ENCODE measurements at regions not wholly inside any gene's neighbourhood (a gene's known extent, or its start where the extent isn't known, plus 50 kb on each side); places are given as distances from the start of the nearest gene placed in this dataset.

GRCh38 chrX:69097451-69098236, 67.6 kb downstream of the PJA1 start:
- Histone ChIP-seq H3K4me1 (ENCODE audit: control insufficient read depth, insufficient read depth, low read length, poor library complexity, severe bottlenecking) (no peaks in the 10 kb centered on the region), H3K4me3 (ENCODE audit: insufficient read depth, low read depth, low read length, poor library complexity, severe bottlenecking) (no peak overlapping the region), H3K27ac (ENCODE audit: insufficient read depth, low read length, poor library complexity, severe bottlenecking) (no peak overlapping the region), H3K9me3 (ENCODE audit: control insufficient read depth, low read length) (no peaks in the 10 kb centered on the region), H3K36me3 (ENCODE audit: control insufficient read depth, insufficient read depth, low read length) (no peaks in the 10 kb centered on the region), H3K27me3 (replicated peaks; ENCODE audit: control insufficient read depth, insufficient read depth, low read length, poor library complexity, severe bottlenecking) (no peaks in the 10 kb centered on the region)
- DNase-seq: no peak

GRCh38 chrX:69096963-69097362, 68.3 kb downstream of the PJA1 start:
- DNase-seq: no peak
- no peaks in the 10 kb centered on the region for H3K4me1 ChIP-seq (ENCODE audit: control insufficient read depth, insufficient read depth, low read length, poor library complexity, severe bottlenecking)
- no peak overlapping the region for H3K4me3 ChIP-seq (ENCODE audit: insufficient read depth, low read depth, low read length, poor library complexity, severe bottlenecking)
- no peaks in the 10 kb centered on the region for H3K27me3 ChIP-seq (replicated peaks; ENCODE audit: control insufficient read depth, insufficient read depth, low read length, poor library complexity, severe bottlenecking)
- H3K27ac ChIP-seq (ENCODE audit: insufficient read depth, low read length, poor library complexity, severe bottlenecking): no peak overlapping the region
- no peaks in the 10 kb centered on the region for H3K36me3 ChIP-seq (ENCODE audit: control insufficient read depth, insufficient read depth, low read length)
- H3K9me3 ChIP-seq (ENCODE audit: control insufficient read depth, low read length): no peaks in the 10 kb centered on the region

GRCh38 chrX:69094977-69095669, 70.1 kb downstream of the PJA1 start:
- no peaks in the 10 kb centered on the region for H3K4me1 ChIP-seq (ENCODE audit: control insufficient read depth, insufficient read depth, low read length, poor library complexity, severe bottlenecking)
- no peaks in the 10 kb centered on the region for H3K9me3 ChIP-seq (ENCODE audit: control insufficient read depth, low read length)
- H3K27ac ChIP-seq (ENCODE audit: insufficient read depth, low read length, poor library complexity, severe bottlenecking): no peak overlapping the region
- DNase-seq: no peak
- H3K36me3 ChIP-seq (ENCODE audit: control insufficient read depth, insufficient read depth, low read length): no peaks in the 10 kb centered on the region
- no peaks in the 10 kb centered on the region for H3K27me3 ChIP-seq (replicated peaks; ENCODE audit: control insufficient read depth, insufficient read depth, low read length, poor library complexity, severe bottlenecking)
- no peak overlapping the region for H3K4me3 ChIP-seq (ENCODE audit: insufficient read depth, low read depth, low read length, poor library complexity, severe bottlenecking)

GRCh38 chrX:69093960-69094871, 71.0 kb downstream of the PJA1 start:
- Histone ChIP-seq H3K9me3 (ENCODE audit: control insufficient read depth, low read length) (no peaks in the 10 kb centered on the region), H3K36me3 (ENCODE audit: control insufficient read depth, insufficient read depth, low read length) (no peaks in the 10 kb centered on the region), H3K27me3 (replicated peaks; ENCODE audit: control insufficient read depth, insufficient read depth, low read length, poor library complexity, severe bottlenecking) (no peaks in the 10 kb centered on the region), H3K4me1 (ENCODE audit: control insufficient read depth, insufficient read depth, low read length, poor library complexity, severe bottlenecking) (no peaks in the 10 kb centered on the region), H3K27ac (ENCODE audit: insufficient read depth, low read length, poor library complexity, severe bottlenecking) (no peak overlapping the region), H3K4me3 (ENCODE audit: insufficient read depth, low read depth, low read length, poor library complexity, severe bottlenecking) (no peak overlapping the region)
- DNase-seq: peak in 1 of 3 donors; percentile 6

- Histone ChIP-seq H3K4me3 (ENCODE audit: insufficient read depth, low read depth, low read length, poor library complexity, severe bottlenecking) (no peak overlapping the region), H3K4me1 (ENCODE audit: control insufficient read depth, insufficient read depth, low read length, poor library complexity, severe bottlenecking) (no peaks in the 10 kb centered on the region), H3K27me3 (replicated peaks; ENCODE audit: control insufficient read depth, insufficient read depth, low read length, poor library complexity, severe bottlenecking) (no peaks in the 10 kb centered on the region), H3K27ac (ENCODE audit: insufficient read depth, low read length, poor library complexity, severe bottlenecking) (no peak overlapping the region), H3K36me3 (ENCODE audit: control insufficient read depth, insufficient read depth, low read length) (no peaks in the 10 kb centered on the region), H3K9me3 (ENCODE audit: control insufficient read depth, low read length) (no peaks in the 10 kb centered on the region)
- no peak for DNase-seq
Measured at GRCh38 chrX:69090022-69090421, 75.2 kb downstream of the PJA1 start.

- no peaks in the 10 kb centered on the region for H3K4me1 ChIP-seq (ENCODE audit: control insufficient read depth, insufficient read depth, low read length, poor library complexity, severe bottlenecking)
- H3K27me3 ChIP-seq (replicated peaks; ENCODE audit: control insufficient read depth, insufficient read depth, low read length, poor library complexity, severe bottlenecking): no peaks in the 10 kb centered on the region
- no peak for DNase-seq
- H3K36me3 ChIP-seq (ENCODE audit: control insufficient read depth, insufficient read depth, low read length): no peaks in the 10 kb centered on the region
- no peak overlapping the region for H3K27ac ChIP-seq (ENCODE audit: insufficient read depth, low read length, poor library complexity, severe bottlenecking)
- no peak overlapping the region for H3K4me3 ChIP-seq (ENCODE audit: insufficient read depth, low read depth, low read length, poor library complexity, severe bottlenecking)
- no peaks in the 10 kb centered on the region for H3K9me3 ChIP-seq (ENCODE audit: control insufficient read depth, low read length)
Measured at GRCh38 chrX:69089203-69089602, 76.0 kb downstream of the PJA1 start.

GRCh38 chrX:69088171-69088938, 76.9 kb downstream of the PJA1 start:
- no peaks in the 10 kb centered on the region for H3K4me1 ChIP-seq (ENCODE audit: control insufficient read depth, insufficient read depth, low read length, poor library complexity, severe bottlenecking)
- no peaks in the 10 kb centered on the region for H3K27me3 ChIP-seq (replicated peaks; ENCODE audit: control insufficient read depth, insufficient read depth, low read length, poor library complexity, severe bottlenecking)
- DNase-seq: no peak
- H3K9me3 ChIP-seq (ENCODE audit: control insufficient read depth, low read length): no peaks in the 10 kb centered on the region
- no peak overlapping the region for H3K4me3 ChIP-seq (ENCODE audit: insufficient read depth, low read depth, low read length, poor library complexity, severe bottlenecking)
- H3K36me3 ChIP-seq (ENCODE audit: control insufficient read depth, insufficient read depth, low read length): no peaks in the 10 kb centered on the region
- H3K27ac ChIP-seq (ENCODE audit: insufficient read depth, low read length, poor library complexity, severe bottlenecking): no peak overlapping the region

GRCh38 chrX:69085826-69086225, 79.4 kb downstream of the PJA1 start:
- H3K27me3 ChIP-seq (replicated peaks; ENCODE audit: control insufficient read depth, insufficient read depth, low read length, poor library complexity, severe bottlenecking): no peaks in the 10 kb centered on the region
- no peak overlapping the region for H3K4me3 ChIP-seq (ENCODE audit: insufficient read depth, low read depth, low read length, poor library complexity, severe bottlenecking)
- no peaks in the 10 kb centered on the region for H3K36me3 ChIP-seq (ENCODE audit: control insufficient read depth, insufficient read depth, low read length)
- no peak for DNase-seq
- H3K27ac ChIP-seq (ENCODE audit: insufficient read depth, low read length, poor library complexity, severe bottlenecking): no peak overlapping the region
- no peaks in the 10 kb centered on the region for H3K4me1 ChIP-seq (ENCODE audit: control insufficient read depth, insufficient read depth, low read length, poor library complexity, severe bottlenecking)
- no peaks in the 10 kb centered on the region for H3K9me3 ChIP-seq (ENCODE audit: control insufficient read depth, low read length)

GRCh38 chrX:69085151-69085550, 80.1 kb downstream of the PJA1 start:
- Histone ChIP-seq H3K27me3 (replicated peaks; ENCODE audit: control insufficient read depth, insufficient read depth, low read length, poor library complexity, severe bottlenecking) (no peaks in the 10 kb centered on the region), H3K4me3 (ENCODE audit: insufficient read depth, low read depth, low read length, poor library complexity, severe bottlenecking) (no peak overlapping the region), H3K36me3 (ENCODE audit: control insufficient read depth, insufficient read depth, low read length) (no peaks in the 10 kb centered on the region), H3K9me3 (ENCODE audit: control insufficient read depth, low read length) (no peaks in the 10 kb centered on the region), H3K4me1 (ENCODE audit: control insufficient read depth, insufficient read depth, low read length, poor library complexity, severe bottlenecking) (no peaks in the 10 kb centered on the region), H3K27ac (ENCODE audit: insufficient read depth, low read length, poor library complexity, severe bottlenecking) (no peak overlapping the region)
- no peak for DNase-seq
